Activated CD8-positive, alpha-beta memory T cell treated with anti-CD3 and anti-CD28 coated beads, Interleukin-2, amount 50 U/mL, for 4 hours (primary cell): ENCODE measurements at regions not wholly inside any gene's neighbourhood (a gene's known extent, or its start where the extent isn't known, plus 50 kb on each side); places are given as distances from the start of the nearest gene placed in this dataset.
"Not testable (repeated sequence)": the region's sequence is repeated elsewhere in the genome, so short reads cannot be mapped to it uniquely, and the experiment has no call there.

Experiments
- DNase-seq: peaks from one replicate; pipeline ENCODE4 v3.0.0-alpha.2; 2020

- no peak for DNase-seq
These were observed 1162.5 kb downstream of the MRPL39 start for GRCh38 chr21:24444736-24445135.

- no peak for DNase-seq
These were observed 1171.0 kb downstream of the MRPL39 start for GRCh38 chr21:24436236-24436635.

DNA sequence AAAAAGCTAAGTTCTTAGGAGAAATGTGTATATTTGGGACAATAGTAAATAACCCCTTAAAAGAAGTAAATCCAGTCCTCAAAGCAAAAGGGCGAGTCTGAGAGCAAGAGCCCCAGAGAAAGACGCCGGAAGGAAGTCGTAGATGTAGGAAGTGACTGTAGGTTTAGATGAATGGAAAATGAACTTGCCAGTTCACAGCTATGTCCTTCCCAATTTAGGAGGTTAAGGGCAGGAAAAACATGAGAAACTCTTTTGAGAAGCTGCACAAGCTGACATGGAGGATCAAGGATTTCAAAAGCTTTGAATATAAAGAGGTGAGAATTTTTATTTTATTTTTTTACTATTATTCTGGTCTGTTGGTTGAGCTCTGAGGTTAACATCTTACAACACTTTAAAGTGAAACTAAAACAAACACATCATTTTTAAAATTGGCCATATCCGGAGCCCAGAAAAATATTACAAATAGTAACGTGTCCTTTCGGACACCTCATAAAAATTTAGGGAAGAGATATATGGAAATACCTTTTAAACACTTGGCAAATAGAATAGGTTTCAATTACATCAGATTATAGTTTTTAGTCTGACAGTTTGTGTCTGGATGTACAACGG, 1178.6 kb downstream of the MRPL39 start:
- no peak for DNase-seq

- DNase-seq: no peak
These were observed 1182.5 kb downstream of the MRPL39 start for GRCh38 chr21:24424776-24425175.

- DNase-seq: no peak
These were observed 1183.7 kb downstream of the MRPL39 start for GRCh38 chr21:24423546-24423945.

GRCh38 chr21:24420689-24421088, 1186.6 kb downstream of the MRPL39 start:
- no peak for DNase-seq

- not testable (repeated sequence) for DNase-seq
These were observed 1187.6 kb downstream of the MRPL39 start for GRCh38 chr21:24419641-24420040.

- DNase-seq: no peak
These were observed 1188.6 kb downstream of the MRPL39 start for GRCh38 chr21:24418671-24419070.

DNA sequence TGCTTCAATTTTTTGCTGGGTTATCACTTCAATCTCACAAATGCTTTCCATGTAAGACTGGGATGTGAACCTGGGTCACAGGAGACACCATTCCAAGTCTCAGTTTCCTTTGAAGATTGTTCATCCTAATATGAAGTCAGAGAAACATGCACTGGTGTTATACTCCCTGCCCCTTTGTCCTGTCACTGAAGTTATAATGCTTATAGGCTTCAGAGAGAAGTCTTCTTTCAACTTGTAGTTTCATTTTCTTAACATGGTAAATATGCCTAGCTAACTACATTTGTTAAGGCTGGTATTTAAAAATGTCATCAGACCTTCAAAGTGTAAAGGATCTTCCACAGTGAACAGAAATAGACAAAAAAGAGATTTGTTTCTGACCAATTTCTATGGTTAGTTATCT, 1195.9 kb downstream of the MRPL39 start:
- DNase-seq: no peak

DNA sequence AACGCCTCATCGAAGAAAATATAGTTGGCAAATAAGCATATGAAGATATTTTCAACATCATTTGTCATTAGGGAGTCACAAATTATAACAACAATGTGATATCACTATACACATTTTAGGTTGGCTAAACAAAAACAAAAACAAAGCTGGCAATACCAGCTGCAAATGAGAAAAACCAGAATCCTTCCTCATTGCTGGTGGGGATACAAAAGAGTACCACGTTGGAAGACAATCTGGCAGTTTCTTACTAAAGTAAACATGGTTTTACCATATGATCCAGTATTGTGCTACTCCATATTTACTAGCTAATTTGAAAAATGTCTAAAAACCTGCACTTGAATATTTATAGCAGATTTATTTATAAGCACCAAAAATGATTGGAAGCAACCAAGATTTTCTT, 1204.1 kb downstream of the MRPL39 start:
- no peak for DNase-seq

DNA sequence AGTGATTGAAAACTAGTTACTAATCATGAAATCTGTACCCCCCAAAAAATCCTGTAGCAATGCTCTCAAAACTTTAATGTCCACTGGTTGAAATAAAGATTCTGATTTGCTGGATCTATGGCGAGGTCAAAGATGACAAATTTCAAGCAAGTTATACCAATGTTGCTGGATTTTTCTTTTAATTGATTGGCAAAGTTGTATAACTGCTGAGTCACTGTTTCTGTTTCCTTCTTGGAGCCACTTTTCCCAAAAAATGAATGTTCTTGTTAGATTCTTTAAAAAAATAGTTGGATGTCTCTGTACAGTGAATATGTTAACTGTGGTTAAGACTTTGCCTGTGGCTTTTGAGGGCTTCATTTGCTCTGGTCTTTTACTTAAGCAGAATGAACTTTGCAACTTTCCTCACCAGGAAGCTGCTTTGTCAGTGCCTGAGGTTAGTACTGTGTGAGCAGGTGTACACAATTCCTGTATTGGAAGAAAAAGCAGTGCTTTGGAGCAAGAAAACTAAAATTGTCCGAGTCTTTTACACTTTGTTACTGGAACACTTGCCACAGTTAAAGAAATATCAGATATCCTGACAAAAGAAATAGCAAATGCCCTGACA, 1211.9 kb downstream of the MRPL39 start:
- no peak for DNase-seq

DNA sequence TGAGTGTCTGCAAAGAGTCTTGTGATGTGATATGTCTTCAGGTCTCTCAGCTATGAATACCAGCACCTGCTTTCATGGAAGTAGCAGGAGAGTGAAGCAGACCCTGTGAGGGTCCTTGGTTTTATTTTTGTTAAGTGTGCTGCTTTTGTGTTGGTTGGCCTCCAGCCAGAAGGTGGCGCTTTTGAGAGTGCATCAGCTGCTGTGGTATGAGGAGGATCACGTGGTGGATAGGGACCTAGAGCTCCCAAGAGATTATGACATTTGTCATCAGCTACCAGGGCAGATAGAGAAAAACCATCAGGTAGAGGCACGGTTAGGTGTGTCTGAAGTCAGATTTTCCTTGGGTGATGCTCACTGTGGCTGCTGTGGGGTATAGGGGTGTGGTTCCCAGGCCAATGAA, 1232.1 kb downstream of the MRPL39 start:
- no peak for DNase-seq

DNA sequence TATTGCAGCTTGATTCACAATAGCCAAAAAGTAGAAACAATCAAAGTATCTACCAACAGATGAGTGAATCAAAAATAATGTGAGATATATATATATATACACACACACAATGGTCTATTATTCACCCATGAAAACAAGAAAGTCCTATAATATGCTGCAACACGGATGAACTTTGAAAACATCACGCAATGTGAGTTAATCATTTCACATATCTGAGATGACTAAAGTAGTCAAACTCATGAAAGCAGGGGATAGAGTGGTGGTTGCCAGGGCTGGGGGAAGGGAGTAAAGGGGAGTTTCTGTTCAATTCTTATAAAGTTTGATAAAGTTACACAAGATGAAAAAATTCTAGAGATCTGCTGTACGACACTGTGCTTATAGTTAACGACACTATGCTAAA, 1234.8 kb downstream of the MRPL39 start:
- no peak for DNase-seq

DNA sequence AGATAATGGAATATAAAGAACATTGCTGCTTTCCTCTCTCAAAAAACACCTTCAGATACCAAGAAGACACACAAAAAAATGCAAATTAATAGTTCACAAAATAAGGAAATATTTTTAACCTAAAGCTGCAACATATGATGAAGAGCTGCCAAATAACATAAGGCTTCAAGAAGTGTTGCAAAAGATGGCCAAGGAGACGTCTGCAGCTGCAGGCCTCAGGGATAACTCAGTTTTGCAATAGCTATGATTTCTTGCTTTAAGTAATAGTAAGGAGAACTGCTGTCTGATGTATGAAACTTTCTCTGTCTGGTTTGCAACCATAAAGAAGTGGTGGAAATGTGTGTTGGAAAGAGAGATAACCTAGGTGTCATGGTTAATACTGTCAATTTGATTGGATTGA, 1237.5 kb downstream of the MRPL39 start:
- no peak for DNase-seq

- DNase-seq: no peak
These were observed 1238.0 kb downstream of the MRPL39 start for GRCh38 chr21:24369278-24369677.

DNA sequence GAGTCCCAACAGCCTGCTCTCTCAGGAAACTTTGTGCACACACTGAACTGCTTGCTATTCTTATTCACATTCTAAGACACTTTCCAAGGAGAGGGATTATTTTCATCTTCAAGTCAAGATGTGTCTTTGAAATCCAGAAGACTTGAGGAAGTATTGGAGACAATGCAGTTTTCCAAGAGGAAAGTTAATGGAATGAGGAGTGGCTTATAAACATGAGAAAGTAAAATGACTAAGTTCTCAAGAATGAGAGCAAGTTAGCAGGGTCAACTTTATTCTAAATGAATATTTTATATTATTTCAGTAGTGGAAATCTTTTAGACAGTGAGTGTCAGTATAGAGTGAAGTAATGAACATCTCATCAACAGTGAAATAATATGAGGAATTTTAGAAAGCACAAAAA, 1239.3 kb downstream of the MRPL39 start:
- DNase-seq: no peak

- no peak for DNase-seq
These were observed 1253.8 kb downstream of the MRPL39 start for GRCh38 chr21:24353492-24353891.

GRCh38 chr21:24339406-24339805, 1267.9 kb downstream of the MRPL39 start:
- DNase-seq: no peak

GRCh38 chr21:24336491-24336890, 1270.8 kb downstream of the MRPL39 start:
- no peak for DNase-seq

DNA sequence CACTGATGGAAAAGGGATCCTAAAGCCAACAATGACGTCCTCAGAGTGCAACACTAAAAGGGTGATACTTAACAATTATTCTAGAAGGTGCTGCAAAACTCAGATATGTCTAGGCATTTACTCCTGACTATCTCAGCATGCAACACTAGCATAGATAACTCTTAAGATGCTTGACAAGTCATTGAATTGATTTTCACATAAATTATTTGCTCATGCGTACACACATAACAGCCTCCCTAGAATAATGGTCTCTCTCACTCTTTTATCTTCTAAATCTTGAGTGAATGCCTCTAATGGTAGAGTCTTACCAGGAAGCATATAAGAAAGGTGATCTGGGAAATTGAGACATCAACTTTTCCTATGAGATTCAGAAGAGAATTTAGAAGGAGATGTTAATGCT, 1283.7 kb downstream of the MRPL39 start:
- no peak for DNase-seq

DNA sequence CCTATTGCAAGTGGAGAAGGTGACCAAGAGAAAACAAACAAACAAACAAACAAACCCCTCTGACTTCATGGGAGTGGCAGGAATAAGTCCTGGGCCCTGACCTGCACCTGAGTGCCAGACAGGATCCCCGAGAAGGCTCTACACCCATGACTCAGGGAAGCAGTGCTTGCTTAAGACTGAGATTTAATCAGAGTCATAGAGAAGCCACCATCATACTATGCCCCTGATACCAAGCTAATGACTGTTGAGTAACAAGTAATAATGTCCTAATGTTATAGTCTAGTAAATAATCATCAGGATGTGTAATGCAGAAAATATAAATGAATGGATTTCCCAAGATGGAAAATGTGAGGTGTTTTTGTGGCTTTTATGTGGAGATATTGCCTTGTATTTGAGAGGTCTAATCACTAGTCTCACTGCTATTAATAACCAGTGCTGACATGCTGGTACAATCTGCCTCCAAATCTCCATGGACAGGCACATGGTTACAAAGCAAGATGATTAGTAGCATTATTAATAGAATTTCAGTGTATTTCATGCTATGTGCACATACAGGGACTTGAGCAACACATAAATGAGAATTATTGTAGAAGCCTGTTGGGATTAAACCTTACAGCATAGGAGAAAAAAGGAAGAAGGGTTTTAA, 1290.9 kb downstream of the MRPL39 start:
- DNase-seq: no peak

DNA sequence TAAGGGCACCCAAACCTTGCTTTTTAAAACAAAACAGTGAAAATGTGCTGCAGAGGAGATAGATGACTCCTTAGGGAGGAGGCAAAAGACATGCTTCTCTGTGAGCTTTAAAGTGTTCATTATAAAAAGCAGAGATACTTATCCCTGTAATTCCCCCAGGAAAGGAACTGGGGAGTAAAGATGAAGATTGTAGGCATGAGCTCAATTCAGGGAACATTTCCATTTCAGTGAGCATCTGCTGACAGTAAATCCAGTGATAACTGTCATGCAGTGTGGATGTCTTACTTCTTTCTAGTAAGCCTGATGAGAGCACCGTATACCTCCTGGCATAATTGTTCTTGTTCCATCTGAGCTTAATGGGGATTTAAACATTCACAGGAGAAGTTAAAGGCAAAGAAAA, 1296.5 kb downstream of the MRPL39 start:
- no peak for DNase-seq

DNA sequence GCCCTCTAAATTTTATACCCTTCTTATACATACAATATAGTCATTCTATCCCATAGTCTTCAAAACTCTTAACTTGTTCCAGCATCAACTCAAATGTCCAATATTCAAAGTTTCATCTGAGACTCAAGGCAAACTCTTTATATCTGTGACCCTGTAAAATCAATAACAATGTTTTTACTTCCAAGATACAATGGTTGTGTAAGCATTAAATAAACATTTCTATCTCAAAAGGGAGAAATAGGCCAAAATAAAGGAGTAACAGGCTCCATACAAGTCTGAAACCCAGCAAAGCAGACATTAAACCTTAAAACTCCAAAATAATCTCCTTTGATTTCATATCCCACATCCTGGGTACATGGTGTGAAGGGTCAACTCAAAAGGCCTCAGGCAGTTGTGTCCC, 1299.1 kb downstream of the MRPL39 start:
- no peak for DNase-seq

DNA sequence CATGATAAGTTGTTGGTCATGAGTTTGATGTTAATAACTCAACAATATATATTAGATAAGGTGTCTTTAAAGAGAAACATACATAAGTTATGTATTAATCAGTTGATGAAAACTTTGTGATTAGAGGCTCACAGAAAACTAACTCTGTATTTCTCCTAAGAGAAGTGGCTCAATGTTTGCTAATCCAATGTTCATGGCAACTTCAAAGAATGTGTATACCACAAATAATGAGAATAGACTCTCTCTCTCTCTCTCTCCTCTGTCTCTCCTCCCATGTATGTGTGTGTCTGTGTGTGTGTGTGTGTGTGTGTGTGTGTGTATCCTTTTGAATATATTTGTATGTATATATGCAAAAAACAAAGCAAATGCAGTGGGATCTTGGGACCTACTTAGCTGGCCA, 1304.9 kb downstream of the MRPL39 start:
- no peak for DNase-seq

DNA sequence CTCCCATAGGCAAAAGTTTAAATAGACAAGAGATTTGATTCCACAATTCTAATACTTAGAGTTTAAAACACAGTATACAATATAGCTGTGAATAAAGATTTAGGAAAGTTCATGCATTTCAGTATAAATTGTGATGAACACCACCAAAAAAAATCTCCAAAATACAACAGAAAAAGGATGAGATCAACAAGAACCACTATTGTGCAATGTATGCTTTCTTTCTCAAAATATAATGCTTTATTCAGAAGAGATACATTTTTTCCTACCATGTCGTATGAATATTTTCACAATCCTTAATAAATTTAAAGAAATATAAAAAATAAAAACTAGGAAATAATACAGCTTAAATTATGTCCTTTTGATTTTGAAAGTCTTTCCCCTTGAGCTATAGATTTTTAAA, 1309.2 kb downstream of the MRPL39 start:
- DNase-seq: no peak
